Endothelial cell of umbilical vein (primary cell): ENCODE measurements at regions not wholly inside any gene's neighbourhood (a gene's known extent, or its start where the extent isn't known, plus 50 kb on each side); places are given as distances from the start of the nearest gene placed in this dataset.

ENCODE experiments used
- BruUV-seq: library from RNA; stranded (reverse); fragments of 400-500 nt; replicated peaks from 2 replicates; lab custom pipeline; 2021; lab: Mats Ljungman, UMichigan
- CTCF ChIA-PET: fragments of 300-600, 350-600 bp; sonication (Branson Sonifier 250); formaldehyde crosslinking; loops from one replicate; lab custom pipeline; 2021; ENCODE audit warnings: antibody characterized with exemption, inconsistent platforms; lab: Charles Lee
- POLR2A ChIA-PET: fragments of 300-600, 350-600 bp; sonication (Branson Sonifier 250); formaldehyde crosslinking; loops from one replicate; lab custom pipeline; 2021; ENCODE audit warnings: antibody characterized with exemption, inconsistent platforms; lab: Charles Lee
- DNase-seq: peaks from one replicate; pipeline ENCODE4 v3.0.0-alpha.2; 2011; ENCODE audit warnings: low read depth, low spot score
- FAIRE-seq: peaks from 2 replicates; lab custom pipeline; 2011; peaks lifted over from hg19 to GRCh38; lab: Jason Lieb, UNC
- H2AFZ ChIP-seq: 2 replicates; pipeline ENCODE4 v1.6.0; 2012; ENCODE audit warnings: low read depth, low read length, control low read depth, inconsistent platforms
- H3K27ac ChIP-seq: 2 replicates; pipeline ENCODE4 v1.5.1; 2011; ENCODE audit warnings: low read depth, mild to moderate bottlenecking, control low read depth, low read length, moderate library complexity; ENCODE audit not compliant: insufficient read depth
- H3K27me3 ChIP-seq, 2 experiments: 2 replicates each; pipeline versions ENCODE4 v1.6.0 to v1.6.1; 2011; ENCODE audit warnings: low read length in 2 of 2, mixed read lengths in 1 of 2; ENCODE audit not compliant: control insufficient read depth in 2 of 2, insufficient read depth in 2 of 2
- H3K36me3 ChIP-seq, 2 experiments: 2 replicates in 1 of 2; 3 replicates in 1 of 2; pipeline ENCODE4 v1.5.1; 2011; ENCODE audit warnings: low read length in 2 of 2, mild to moderate bottlenecking in 1 of 2, moderate library complexity in 1 of 2; ENCODE audit not compliant: control insufficient read depth in 2 of 2, insufficient read depth in 2 of 2; ENCODE audit errors: extremely low read depth in 1 of 2
- H3K4me1 ChIP-seq: 3 replicates; pipeline ENCODE4 v1.5.1; 2011; ENCODE audit warnings: mild to moderate bottlenecking, low read length; ENCODE audit not compliant: control insufficient read depth, insufficient read depth; ENCODE audit errors: extremely low read depth
- H3K4me2 ChIP-seq: 2 replicates; pipeline ENCODE4 v1.6.1; 2011; ENCODE audit warnings: low read length, control low read depth, mixed read lengths; ENCODE audit not compliant: insufficient read depth
- H3K4me3 ChIP-seq, 3 experiments: fragments of 200-600 bp in 1 of 3; sonication (generic), shearing (Covaris generic) in 1 of 3; replicated peaks in 1 of 3; 2 replicates each; pipeline ENCODE4 v1.5.1; 2011 to 2016; ENCODE audit warnings: control low read depth in 3 of 3, low read length in 3 of 3, mild to moderate bottlenecking in 2 of 3, inconsistent platforms in 1 of 3, low read depth in 1 of 3, moderate library complexity in 1 of 3; ENCODE audit not compliant: insufficient read depth in 1 of 3
- H3K79me2 ChIP-seq: 2 replicates; pipeline ENCODE4 v1.6.0; 2012; ENCODE audit warnings: low read length, inconsistent platforms; ENCODE audit not compliant: control insufficient read depth, insufficient read depth
- H3K9ac ChIP-seq: replicated peaks from 2 replicates; pipeline ENCODE3; 2011; ENCODE audit warnings: low read length, control low read depth; ENCODE audit not compliant: insufficient read depth; ENCODE audit errors: extremely low read depth
- H3K9me1 ChIP-seq: replicated peaks from 3 replicates; pipeline ENCODE4 v1.6.0; 2011; ENCODE audit warnings: mild to moderate bottlenecking, low read length; ENCODE audit not compliant: control insufficient read depth, insufficient read depth; ENCODE audit errors: extremely low read depth
- H3K9me3 ChIP-seq: replicated peaks from 2 replicates; pipeline ENCODE4 v1.5.1; 2012; ENCODE audit warnings: low read length, inconsistent platforms; ENCODE audit not compliant: control insufficient read depth, insufficient read depth
- H4K20me1 ChIP-seq: replicated peaks from 2 replicates; pipeline ENCODE3; 2011; ENCODE audit warnings: mild to moderate bottlenecking, low read length; ENCODE audit not compliant: control insufficient read depth, insufficient read depth; ENCODE audit errors: extremely low read depth
- EZH2 ChIP-seq: IDR thresholded peaks from 2 replicates; pipeline ENCODE4 v1.6.1; 2012; ENCODE audit warnings: borderline replicate concordance, low read depth, mild to moderate bottlenecking, moderate library complexity, low read length, inconsistent platforms; ENCODE audit not compliant: severe bottlenecking
- FOS ChIP-seq: IDR thresholded peaks from 2 replicates; pipeline ENCODE4 v1.6.1; 2011; ENCODE audit warnings: mild to moderate bottlenecking, low read length, moderate library complexity, borderline replicate concordance; ENCODE audit not compliant: insufficient read depth
- GATA2 ChIP-seq: IDR thresholded peaks from 2 replicates; pipeline ENCODE4 v1.7.0; 2011; ENCODE audit warnings: low read depth, mild to moderate bottlenecking, moderate library complexity, mixed read lengths, low read length; ENCODE audit not compliant: insufficient read length, insufficient read depth
- JUN ChIP-seq: IDR thresholded peaks from 2 replicates; pipeline ENCODE4 v1.6.1; 2011; ENCODE audit warnings: borderline replicate concordance, low read depth; ENCODE audit not compliant: insufficient read length, insufficient read depth
- MYC ChIP-seq: IDR thresholded peaks from one replicate; pipeline ENCODE4 v1.6.1; 2011; ENCODE audit warnings: mild to moderate bottlenecking, low read depth, low read length
- POLR2A ChIP-seq: IDR thresholded peaks from 2 replicates; pipeline ENCODE4 v1.6.1; 2012; ENCODE audit warnings: low read depth, mild to moderate bottlenecking, control low read depth, low read length
- POLR2AphosphoS5 ChIP-seq: IDR thresholded peaks from 2 replicates; pipeline ENCODE4 v1.6.1; 2012; ENCODE audit warnings: low read depth, mild to moderate bottlenecking, control low read depth, low read length, moderate library complexity; ENCODE audit not compliant: insufficient read depth
- dilution Hi-C: fragments of 300-500 bp; cut with MboI; formaldehyde crosslinking; loops from one replicate; pipeline ENCODE4 v1.15.0; 2019; ENCODE audit warnings: low sequenced_read_pairs; ENCODE audit not compliant: extremely low pct_ligation_motif_present
- intact Hi-C: fragments of 100-400 bp; cut with micrococcal nuclease; formaldehyde crosslinking; loops from one replicate; pipeline ENCODE4 v1.10.0; 2022
- TF ChIP-seq, protein P1 (sequence below): IDR thresholded peaks from 2 replicates; pipeline ENCODE4 v1.6.1; 2011; ENCODE audit not compliant: insufficient read depth, insufficient read length
- TF ChIP-seq, protein P2 (sequence below), 2 donors: IDR thresholded peaks; 1 replicate in 1 of 2; 2 replicates in 1 of 2; pipeline ENCODE4 v1.5.1; 2011; ENCODE audit warnings: low read length in 2 of 2, mild to moderate bottlenecking in 2 of 2, moderate library complexity in 2 of 2, control low read depth in 1 of 2, inconsistent platforms in 1 of 2, low read depth in 1 of 2; ENCODE audit not compliant: insufficient read depth in 1 of 2; ENCODE audit errors: extremely low read depth in 1 of 2

DNA sequence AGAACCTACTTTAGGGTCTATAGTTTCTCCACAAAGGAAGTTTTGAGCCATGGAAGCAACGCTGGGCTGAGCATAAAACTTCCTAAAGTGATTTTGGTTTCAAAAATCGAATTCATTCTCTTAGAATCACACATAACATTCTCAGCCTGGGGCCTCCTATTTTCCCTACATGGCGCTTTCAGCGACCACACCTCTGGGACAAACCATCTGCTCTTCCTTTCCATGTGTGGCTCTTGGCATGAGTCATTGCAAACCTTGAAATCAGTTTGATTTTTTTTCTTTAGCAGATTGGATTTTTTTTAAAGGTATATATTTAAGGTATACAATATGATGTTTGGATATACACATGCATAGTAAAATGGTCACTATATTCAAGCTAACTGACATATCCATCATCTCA lies 72.5 kb upstream of the APCDD1 start:
- H2AFZ ChIP-seq, result no peak overlapping the region
- no peaks in the 10 kb centered on the region for H3K79me2 ChIP-seq
- BruUV-seq, result no TSS peak

More for the DNA sequence above, 72.5 kb upstream of the APCDD1 start:
- Histone ChIP-seq H3K4me1 (peaks cover 12% of the 10 kb centered on the region), H3K4me3 (no peak overlapping the region), H3K36me3 (no peaks in the 10 kb centered on the region), H3K9ac (no peak overlapping the region), H3K27ac (no peak overlapping the region), H3K9me3 (no peaks in the 10 kb centered on the region), H3K9me1 (no peaks in the 10 kb centered on the region), H4K20me1 (no peaks in the 10 kb centered on the region), H3K4me2 (no peak overlapping the region), H3K27me3 (peaks cover 6 to 11% of the 10 kb centered on the region in 2 experiments)
- intact Hi-C loops, result no loop called here
- dilution Hi-C loops, result no loop called here
- CTCF ChIA-PET, result no interaction called here
- TF ChIP-seq EZH2 (no peak), JUN (no peak), POLR2A (no peak), POLR2AphosphoS5 (no peak), MYC (no peak), FOS (no peak), GATA2 (no peak)
- TF ChIP-seq, protein P1, sequence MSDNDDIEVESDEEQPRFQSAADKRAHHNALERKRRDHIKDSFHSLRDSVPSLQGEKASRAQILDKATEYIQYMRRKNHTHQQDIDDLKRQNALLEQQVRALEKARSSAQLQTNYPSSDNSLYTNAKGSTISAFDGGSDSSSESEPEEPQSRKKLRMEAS, result no peak
- TF ChIP-seq, protein P2, sequence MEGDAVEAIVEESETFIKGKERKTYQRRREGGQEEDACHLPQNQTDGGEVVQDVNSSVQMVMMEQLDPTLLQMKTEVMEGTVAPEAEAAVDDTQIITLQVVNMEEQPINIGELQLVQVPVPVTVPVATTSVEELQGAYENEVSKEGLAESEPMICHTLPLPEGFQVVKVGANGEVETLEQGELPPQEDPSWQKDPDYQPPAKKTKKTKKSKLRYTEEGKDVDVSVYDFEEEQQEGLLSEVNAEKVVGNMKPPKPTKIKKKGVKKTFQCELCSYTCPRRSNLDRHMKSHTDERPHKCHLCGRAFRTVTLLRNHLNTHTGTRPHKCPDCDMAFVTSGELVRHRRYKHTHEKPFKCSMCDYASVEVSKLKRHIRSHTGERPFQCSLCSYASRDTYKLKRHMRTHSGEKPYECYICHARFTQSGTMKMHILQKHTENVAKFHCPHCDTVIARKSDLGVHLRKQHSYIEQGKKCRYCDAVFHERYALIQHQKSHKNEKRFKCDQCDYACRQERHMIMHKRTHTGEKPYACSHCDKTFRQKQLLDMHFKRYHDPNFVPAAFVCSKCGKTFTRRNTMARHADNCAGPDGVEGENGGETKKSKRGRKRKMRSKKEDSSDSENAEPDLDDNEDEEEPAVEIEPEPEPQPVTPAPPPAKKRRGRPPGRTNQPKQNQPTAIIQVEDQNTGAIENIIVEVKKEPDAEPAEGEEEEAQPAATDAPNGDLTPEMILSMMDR (IDR thresholded peaks at IDR 0.05; ENCODE audit: extremely low read depth in 1 of 2, insufficient read depth in 1 of 2, low read depth in 1 of 2, low read length in 2 of 2), result no peak
- POLR2A ChIA-PET, result no interaction called here
- DNase-seq (no peak), FAIRE-seq (no peak)
